HG03432 (cell line): ENCODE measurements at regions not wholly inside any gene's neighbourhood (a gene's known extent, or its start where the extent isn't known, plus 50 kb on each side); places are given as distances from the start of the nearest gene placed in this dataset.

Experiments
- ATAC-seq: cut with Tn5 transposase; IDR thresholded peaks from one replicate; pipeline ENCODE4 v1.9.1; 2021; ENCODE audit warnings: mild to moderate bottlenecking, moderate library complexity; ENCODE audit not compliant: unreplicated experiment

DNA sequence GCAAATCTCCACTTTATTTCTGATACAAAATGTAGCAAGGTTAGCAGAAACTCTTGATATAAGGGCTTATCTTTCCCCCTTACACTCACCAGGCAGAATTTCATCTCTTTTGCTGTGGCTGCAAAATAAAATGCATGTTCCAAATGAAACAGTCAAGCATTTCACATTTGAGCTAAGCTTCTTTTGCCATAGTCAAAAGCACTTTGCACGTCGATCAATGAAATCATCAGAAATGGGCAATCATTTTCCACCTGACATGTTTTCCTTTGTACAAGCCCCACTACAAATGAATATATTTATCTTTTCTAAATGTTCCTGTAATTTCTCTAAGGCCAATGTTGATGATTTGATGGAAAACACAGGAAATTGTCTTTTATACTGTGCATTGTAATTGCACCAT lies 178.4 kb downstream of the ANKRD50 start:
- ATAC-seq: no peak

DNA sequence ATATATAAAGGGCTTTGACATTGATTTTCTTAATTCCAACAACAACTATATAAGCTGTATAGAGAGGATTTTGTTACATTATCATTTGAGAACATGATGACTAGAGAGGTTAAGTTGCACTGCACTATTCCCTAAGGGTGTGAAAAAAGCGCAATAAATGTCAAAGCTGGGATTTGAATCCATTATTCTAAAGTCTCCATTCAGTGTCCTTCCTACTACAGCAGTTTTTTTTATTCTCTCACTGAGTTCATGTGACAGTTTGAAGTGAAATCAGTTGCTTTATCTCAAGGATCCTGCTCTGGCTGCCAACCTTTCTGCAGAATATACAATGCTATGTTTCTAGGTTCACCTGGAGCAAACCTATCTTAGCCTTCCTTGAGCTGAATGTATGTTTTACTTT lies 177.5 kb downstream of the ANKRD50 start:
- ATAC-seq: no peak

DNA sequence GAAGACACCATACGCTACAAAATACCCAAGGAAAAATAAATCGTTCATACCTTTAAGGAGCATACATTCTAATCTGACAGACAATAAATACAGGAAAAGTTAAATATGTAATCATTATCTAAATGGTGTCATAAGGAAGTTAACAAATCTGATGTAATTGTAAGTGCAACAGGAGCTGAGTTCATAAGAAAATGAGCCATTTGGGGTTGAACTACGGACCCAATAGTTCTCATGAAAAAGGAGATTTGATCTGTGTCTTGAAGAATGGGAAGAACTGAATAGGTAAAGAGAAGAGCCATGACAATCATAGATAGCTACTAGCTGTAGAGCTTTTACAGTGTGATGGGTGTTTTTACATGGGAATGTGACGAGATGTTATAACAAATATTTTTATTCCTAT lies 175.6 kb downstream of the ANKRD50 start:
- ATAC-seq: no peak

DNA sequence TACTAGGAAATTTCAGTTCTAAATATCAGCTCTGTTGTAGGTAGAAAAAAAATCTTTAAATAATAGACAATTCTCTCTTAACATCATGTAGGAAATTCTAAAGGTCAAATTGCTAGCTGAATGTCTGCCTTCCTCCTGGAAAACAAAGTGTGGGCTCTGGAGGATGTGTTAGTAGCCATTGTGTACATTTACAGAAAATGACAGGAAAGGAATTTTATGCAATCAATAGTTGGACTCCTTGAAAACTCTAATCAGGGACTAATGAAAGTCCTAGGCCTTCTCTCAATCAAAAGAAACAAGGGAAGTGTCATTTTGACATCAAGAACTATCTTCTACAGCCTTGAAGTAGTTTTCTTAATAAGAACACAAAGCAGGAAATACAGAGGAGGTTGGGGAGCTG lies 174.6 kb downstream of the ANKRD50 start:
- no peak for ATAC-seq

DNA sequence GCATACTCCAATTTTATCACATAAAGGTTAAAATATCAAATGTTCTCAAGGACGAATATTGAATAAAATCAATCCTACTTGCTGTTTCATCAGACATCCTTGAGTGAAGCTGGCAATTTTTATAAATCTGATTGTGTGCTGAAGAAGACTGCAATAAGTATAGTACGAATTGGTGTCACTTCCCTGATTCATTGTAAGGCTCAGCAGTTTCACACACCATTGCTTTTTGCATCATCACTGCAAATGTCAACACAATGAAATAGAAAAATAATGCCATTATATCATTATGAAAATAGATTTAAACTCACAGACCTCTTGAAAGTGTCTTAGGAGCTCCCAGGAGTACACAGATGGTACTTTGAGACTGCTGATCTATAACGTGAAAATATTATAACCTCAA lies 172.5 kb downstream of the ANKRD50 start:
- no peak for ATAC-seq

DNA sequence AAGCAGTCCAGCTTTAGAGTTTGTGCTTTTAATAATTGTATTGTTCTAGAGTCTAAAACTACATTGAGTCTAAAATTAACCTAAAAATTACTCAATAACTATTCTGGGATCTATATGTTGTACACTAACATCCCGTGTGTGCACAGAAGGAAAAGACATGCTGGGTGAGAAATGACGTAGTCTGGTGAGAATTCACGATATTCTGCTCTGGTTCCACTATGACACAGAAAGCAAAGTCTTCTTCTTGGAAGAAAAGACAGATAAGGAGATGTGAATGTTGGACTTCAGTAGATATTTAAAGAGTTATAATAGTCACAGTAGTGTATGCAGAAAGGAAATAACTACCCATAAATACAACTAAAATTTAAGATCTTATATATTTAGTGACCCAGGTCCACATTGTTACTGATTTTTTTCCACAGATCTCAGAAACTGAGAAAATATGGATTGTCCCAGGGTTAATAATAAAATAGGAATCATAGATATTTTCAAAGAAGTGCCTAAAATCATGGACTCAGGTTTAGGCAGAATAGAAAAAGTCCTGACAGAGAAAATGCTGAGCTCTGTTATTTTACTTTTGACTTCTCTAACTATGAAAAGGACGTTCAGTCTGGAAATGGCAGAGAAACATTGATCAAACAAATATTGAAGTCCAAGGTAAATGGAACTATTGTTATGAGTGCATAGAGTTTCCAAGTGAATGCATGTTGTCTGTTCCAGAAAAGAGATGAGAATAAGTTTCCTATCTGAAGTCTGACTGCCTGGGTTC lies 170.7 kb downstream of the ANKRD50 start:
- no peak for ATAC-seq

DNA sequence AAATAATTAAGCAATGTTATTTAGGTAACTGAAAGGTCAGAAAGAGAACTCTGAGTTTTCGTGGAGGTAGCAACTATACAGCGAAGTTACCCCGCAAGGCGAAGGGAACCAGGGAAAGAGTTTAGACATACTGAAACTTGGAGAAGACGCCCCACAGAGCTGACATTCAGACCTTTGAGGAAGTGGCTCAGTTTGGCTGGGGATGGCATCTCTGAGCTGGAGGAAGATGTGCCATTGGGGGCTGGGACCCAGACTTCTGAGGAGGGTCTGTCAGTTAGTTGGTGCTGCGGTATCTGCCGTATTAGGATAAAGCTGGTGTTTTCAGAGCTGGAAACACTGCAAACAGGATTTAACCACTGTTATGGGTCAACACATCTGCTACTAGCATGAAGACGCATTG lies 156.6 kb downstream of the ANKRD50 start:
- ATAC-seq: no peak

DNA sequence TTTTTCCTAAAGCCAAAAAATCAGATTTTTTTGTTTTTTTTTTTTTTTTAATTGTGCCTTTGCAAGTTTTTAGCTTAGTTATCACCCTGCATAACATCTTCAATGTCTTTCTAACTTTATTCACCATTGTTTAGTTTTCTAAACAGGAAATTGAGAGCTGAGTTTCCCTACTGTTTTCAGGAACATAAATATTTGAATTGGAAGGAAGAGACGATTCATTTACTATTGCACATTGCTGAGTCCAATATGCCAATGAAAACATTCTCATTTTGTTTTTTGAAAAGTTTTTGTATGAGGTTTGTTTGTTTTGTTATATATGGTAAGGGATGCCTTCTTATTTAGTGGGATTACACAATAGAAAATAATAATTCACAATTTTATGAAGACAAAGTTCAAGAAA lies 148.4 kb downstream of the ANKRD50 start:
- no peak for ATAC-seq

DNA sequence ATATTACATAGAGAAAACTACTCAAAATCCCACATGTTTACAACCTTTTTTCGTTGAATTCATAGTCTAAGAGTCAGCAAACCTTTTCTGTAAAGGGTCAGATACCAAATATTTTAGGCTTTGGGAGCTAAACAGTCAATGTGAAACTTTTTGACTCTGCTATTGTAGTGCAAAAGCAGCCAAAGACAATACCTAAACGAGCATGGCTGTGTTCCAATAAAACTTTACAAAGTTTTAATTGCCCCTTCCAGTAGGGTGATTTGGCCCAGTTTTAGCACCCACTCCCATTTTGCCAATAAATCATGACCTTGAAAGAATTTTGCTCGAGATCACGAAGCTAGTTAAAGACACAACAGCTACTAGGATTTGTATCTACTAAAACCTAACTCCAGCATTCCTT lies 147.2 kb downstream of the ANKRD50 start:
- no peak for ATAC-seq

DNA sequence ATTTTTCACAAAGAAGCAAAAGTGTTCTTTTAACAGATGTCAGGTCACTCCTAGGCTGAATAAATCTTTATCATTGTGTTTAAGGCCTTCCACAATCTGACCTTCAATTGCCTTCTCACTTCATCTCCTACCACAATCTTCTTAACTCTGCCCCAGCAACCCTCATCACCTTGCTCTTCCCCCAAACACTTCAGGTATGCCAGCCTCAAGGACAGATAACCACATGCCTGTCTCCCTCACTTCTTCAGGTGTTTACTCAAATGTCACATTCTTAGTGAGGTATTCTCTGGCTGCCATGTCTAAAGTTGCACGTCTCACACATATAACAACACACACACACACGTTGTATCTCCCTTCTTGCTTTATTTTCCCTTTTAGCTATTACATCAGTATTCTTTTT lies 146.5 kb downstream of the ANKRD50 start:
- ATAC-seq: no peak

DNA sequence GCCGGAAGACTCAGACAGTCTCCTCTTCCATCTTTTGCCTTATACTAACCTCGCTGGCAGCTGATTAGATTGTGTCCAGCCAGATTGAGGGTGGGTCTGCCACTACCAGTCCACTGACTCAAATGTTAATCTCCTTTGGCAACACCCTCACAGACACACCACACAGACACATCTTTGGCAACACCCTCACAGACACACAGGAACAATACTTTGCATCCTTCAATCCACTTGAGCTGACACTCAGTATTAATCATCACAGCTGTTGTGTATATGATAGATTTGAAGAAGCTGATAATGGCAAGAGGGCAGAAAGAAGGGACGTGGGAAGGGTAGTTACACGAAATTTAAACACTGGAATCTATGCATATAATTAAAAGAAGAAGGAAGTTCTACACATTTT lies 139.5 kb downstream of the ANKRD50 start:
- no peak for ATAC-seq

DNA sequence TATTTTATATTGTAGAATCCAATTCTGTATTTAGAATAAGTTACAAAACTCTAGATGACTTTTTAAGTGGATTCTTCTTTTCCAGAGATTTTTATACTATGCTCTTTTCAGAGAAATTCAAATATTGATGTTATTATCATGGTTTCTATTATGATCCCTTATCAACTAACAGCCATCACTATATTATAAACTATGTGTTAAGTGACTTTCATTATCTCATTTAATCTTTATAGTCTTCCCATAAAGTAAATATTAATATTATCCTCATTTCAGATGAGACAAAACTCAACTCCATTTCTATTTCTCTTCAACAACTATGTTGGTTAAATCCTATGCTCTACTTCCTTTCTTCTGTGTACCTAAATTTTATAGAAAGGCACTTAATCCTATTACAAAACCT lies 132.6 kb downstream of the ANKRD50 start:
- no peak for ATAC-seq

DNA sequence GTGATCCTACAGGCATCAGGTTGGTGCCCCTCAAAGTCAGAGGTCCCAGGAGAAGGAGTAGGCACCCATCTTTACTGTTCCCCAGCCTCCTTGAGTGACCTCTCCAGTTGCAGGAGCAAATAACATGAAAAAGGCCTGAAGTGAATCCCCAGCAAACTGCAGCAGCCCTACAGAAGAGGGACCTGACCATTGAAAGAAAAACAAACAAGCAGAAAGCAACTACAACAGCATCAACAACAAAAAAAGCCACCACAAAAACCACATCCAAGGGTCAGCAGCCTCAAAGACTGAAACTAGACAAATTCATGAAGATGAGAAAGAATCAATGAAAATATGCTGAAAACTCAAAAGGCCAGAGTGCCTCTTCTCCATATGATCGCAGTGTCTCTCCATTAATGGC lies 128.7 kb downstream of the ANKRD50 start:
- no peak for ATAC-seq

DNA sequence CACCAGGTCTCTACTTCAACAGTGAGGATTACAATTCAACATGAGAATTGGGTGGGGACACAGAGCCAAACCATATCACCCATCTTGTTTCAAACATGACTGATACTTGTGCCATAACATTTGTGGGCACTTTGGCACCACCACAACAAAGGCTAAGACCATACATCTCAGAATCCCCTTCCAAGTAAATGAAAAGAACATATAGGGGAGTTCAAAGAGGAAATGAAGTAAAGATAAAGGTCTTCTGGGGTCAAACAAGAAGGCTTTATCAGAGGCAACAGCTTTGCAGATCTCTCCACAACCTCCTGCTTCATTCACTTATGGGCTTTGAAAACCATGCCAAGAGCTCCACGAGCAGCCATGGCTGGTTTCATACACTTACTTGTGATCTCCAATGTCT lies 122.7 kb downstream of the ANKRD50 start:
- no peak for ATAC-seq

DNA sequence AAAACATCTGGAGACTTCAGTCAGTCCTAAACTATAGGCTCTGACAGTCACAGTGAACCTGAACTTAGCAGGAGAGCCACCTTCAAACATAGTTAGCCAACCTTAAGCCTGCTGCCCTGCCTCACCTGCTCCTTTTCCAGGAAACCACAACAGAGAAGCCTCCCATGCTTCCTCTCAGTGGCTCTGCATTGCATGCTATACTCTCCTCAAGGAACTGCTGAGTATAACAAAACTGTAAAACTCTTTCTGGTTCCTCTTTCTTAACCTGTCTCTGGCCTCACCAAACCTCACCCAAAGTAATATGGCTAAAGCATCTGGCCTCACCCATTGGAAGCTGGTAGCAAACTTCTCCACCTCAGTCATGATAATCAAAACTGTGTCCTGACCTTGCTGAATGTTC lies 122.1 kb downstream of the ANKRD50 start:
- no peak for ATAC-seq

DNA sequence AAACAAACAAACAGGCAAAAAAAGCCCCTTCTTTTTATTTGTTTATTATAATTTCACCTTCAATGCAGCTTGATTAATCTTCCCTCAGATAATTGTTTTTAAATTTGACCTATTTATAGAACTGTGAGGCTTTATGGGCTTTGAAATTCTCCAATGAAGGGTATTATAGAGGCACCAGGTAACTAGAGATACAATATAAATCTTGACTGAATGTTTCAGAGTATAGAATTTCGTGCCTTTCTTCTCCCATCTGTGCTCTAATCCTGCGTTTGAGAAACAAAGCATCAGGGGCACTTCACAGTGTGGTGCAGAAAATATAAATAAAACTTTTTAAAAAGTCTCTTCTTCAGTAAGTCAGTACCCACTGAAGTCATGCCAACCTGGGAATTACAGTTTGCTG lies 120.9 kb downstream of the ANKRD50 start:
- ATAC-seq: no peak

DNA sequence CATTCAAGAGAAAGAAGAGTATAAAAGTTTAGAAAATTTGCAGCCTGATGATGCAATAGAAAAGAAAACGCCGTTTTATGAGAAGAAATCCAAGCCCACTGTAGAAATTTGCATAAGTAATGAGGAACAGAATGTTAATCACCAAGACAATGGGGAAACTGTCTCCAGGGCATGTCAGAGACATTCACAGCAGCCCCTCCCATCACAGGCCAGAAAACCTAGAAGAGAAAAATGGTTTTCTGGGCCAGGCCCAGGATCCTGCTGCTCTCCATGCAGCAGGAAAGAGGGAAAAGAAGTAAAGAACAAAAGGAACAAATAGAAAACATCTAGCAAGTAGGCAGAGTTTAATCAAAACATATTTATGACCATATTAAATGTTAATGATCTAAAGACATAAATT lies 119.0 kb downstream of the ANKRD50 start:
- no peak for ATAC-seq

DNA sequence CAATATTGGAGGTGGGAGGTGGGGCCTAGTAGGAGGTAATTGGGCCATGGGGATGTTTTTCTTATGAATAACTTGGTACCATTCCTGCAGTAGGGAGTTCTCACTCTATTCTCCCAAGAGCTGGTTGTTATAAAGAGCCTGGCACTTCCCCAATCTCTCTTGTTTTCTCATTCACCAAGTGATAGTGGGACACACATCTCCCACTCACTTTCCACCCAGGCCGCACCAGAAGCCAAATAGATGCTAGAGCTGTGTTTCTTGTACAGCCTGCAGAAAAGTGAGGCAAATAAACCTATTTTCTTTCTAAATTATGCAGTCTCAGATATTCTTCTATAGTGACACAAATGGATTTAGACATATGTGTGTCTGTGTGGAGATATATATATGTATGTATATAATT lies 117.6 kb downstream of the ANKRD50 start:
- ATAC-seq: no peak

DNA sequence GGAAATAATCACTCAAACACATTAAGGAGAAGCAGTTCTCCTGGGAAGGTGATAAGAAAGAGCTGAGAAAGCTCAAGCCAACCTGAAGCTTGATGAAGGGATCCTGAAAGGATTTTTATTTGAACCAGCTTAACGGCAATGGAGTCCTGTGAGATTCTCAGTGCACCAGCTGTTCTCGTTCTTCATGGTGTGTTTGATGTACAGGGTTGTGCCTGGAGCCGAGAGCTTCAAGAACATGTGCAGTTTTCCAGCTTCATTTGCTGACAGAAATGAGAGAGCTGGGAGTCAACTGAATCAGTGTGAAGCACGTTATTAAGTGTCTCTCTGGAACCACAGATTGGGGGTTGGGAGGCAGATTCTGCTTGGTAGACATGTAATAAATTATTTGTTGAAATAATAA lies 115.7 kb downstream of the ANKRD50 start:
- ATAC-seq: no peak

DNA sequence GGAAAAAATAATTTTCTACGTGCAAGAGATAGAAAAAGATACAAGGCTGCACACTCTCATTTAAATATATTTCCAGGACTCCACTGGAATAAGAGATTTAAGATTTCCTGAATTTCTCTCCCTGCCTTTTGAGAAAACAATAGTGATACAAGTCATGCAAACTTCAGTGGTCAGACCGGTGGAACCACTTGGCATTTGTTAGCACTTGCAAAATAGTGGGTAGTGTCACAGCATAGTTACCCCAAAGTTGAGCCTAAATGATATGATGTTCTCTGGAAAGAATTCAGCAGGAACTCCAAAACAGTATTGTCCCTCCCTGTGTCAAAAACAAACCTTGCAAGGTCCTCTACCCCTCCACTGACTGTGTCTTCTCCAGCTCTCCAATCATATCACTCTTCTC lies 102.3 kb downstream of the ANKRD50 start:
- ATAC-seq: no peak
